Thyroid gland (tissue), 4 donors: ENCODE measurements at regions not wholly inside any gene's neighbourhood (a gene's known extent, or its start where the extent isn't known, plus 50 kb on each side); places are given as distances from the start of the nearest gene placed in this dataset.

Experiments
- DNase-seq, 2 donors: peaks; one replicate each; pipeline ENCODE4 v3.0.0-alpha.2; 2019
- H3K27ac ChIP-seq, 3 donors: fragments of 200-600 bp; sonication (generic); 1 replicate in 2 of 3; 2 replicates in 1 of 3; pipeline ENCODE4 v1.5.1; 2016 to 2019; ENCODE audit warnings: mild to moderate bottlenecking in 1 of 3, moderate library complexity in 1 of 3
- H3K27me3 ChIP-seq: fragments of 200-600 bp; sonication (generic); one replicate; pipeline ENCODE4 v1.5.1; 2019
- H3K36me3 ChIP-seq, 2 donors: fragments of 200-600 bp; sonication (generic); one replicate each; pipeline ENCODE4 v1.5.1; 2016 to 2019
- H3K4me1 ChIP-seq, 2 donors: fragments of 200-600 bp; sonication (generic); one replicate each; pipeline ENCODE4 v1.5.1; 2017 to 2019
- H3K4me3 ChIP-seq, 3 donors: fragments of 200-600 bp; sonication (generic); replicated peaks in 1 of 3; 1 replicate in 2 of 3; 2 replicates in 1 of 3; pipeline ENCODE4 v1.5.1; 2016; ENCODE audit warnings: mild to moderate bottlenecking in 1 of 3
- H3K9me3 ChIP-seq: fragments of 200-600 bp; sonication (generic); one replicate; pipeline ENCODE4 v1.5.1; 2017
- POLR2A ChIP-seq, 2 donors: fragments of 450-650 bp; IDR thresholded peaks; one replicate each; pipeline ENCODE4 v1.6.1; 2017; ENCODE audit warnings: antibody characterized with exemption in 2 of 2, mild to moderate bottlenecking in 2 of 2, moderate library complexity in 1 of 2
- WGBS, 2 donors: methylation state at CpG; one replicate each; pipeline ENCODE4 v1.1.5; 2017; 5-methylcytosine and 5-hydroxymethylcytosine counted together
- intact Hi-C: fragments of 100-400 bp; cut with DNase I; formaldehyde crosslinking; loops from one replicate; pipeline ENCODE4 v1.15.1; 2023
- TF ChIP-seq, protein P1 (sequence below), 6 experiments: fragments of 200-600 bp in 3 of 6; fragments of 450-650 bp in 3 of 6; sonication (generic) in 3 of 6; IDR thresholded peaks; one replicate each; pipeline ENCODE4 v1.5.1; 2016 to 2019; ENCODE audit warnings: antibody characterized with exemption in 6 of 6, mild to moderate bottlenecking in 2 of 6, inconsistent platforms in 1 of 6, moderate library complexity in 1 of 6

DNA sequence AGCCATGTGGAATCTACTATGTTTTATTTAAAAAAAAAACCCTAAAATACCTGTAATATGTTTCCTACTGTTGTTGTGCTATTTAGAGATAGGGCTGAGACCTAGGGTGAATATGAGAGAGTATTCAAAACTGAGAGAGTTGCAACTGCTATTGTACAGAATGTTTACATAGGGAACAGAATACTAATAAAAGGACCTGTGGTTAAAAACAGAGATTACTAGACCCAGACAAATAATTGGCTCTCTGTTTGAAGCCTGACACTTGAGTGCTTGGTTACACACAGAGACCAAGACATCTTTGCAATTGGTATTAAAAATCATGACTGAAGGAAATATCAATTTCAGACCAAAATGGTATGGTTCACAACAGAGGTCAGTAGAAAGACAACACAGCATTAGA lies 278.9 kb upstream of the GIMD1 start:
- intact Hi-C loops = no loop called here
- no peak for TF ChIP-seq POLR2A (IDR thresholded peaks at IDR 0.05)
- TF ChIP-seq, protein P1, sequence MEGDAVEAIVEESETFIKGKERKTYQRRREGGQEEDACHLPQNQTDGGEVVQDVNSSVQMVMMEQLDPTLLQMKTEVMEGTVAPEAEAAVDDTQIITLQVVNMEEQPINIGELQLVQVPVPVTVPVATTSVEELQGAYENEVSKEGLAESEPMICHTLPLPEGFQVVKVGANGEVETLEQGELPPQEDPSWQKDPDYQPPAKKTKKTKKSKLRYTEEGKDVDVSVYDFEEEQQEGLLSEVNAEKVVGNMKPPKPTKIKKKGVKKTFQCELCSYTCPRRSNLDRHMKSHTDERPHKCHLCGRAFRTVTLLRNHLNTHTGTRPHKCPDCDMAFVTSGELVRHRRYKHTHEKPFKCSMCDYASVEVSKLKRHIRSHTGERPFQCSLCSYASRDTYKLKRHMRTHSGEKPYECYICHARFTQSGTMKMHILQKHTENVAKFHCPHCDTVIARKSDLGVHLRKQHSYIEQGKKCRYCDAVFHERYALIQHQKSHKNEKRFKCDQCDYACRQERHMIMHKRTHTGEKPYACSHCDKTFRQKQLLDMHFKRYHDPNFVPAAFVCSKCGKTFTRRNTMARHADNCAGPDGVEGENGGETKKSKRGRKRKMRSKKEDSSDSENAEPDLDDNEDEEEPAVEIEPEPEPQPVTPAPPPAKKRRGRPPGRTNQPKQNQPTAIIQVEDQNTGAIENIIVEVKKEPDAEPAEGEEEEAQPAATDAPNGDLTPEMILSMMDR (IDR thresholded peaks at IDR 0.05) = no peak
- DNase-seq = no peak

DNA sequence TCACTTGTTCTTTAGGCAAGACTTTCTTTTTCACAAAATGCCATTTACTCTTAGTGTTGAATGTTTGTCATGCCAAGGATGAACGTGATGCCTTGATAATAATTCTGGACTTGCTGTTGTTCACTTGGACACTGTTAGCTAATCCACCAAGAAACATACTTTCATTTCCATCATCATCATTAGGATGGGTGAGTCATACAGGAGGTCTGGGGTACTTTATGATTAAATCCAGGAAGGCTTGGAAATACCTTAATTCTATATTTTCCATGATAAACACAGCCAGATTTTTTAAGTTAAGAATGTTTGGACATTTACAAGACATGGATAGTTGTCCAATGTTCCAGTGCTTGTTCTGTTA lies 260.7 kb upstream of the GIMD1 start:
- DNase-seq = no peak
- no peak overlapping the region for H3K27ac ChIP-seq
- WGBS, 2 donors = 67 to 78% methylated on average over 1 of the region's 1 CpG
- H3K4me1 ChIP-seq = no peaks in the 10 kb centered on the region
- H3K4me3 ChIP-seq = no peak overlapping the region
- H3K27me3 ChIP-seq = no peaks in the 10 kb centered on the region
- intact Hi-C loops = no loop called here
- no peaks in the 10 kb centered on the region for H3K9me3 ChIP-seq
- no peak for TF ChIP-seq POLR2A (IDR thresholded peaks at IDR 0.05)
- TF ChIP-seq, protein P1 (IDR thresholded peaks at IDR 0.05) = no peak
- no peaks in the 10 kb centered on the region for H3K36me3 ChIP-seq

More for the DNA sequence above, 278.9 kb upstream of the GIMD1 start:
- Histone ChIP-seq H3K4me1 (no peaks in the 10 kb centered on the region), H3K36me3 (no peaks in the 10 kb centered on the region), H3K4me3 (no peak overlapping the region), H3K27me3 (no peaks in the 10 kb centered on the region), H3K9me3 (no peaks in the 10 kb centered on the region), H3K27ac (no peak overlapping the region)

DNA sequence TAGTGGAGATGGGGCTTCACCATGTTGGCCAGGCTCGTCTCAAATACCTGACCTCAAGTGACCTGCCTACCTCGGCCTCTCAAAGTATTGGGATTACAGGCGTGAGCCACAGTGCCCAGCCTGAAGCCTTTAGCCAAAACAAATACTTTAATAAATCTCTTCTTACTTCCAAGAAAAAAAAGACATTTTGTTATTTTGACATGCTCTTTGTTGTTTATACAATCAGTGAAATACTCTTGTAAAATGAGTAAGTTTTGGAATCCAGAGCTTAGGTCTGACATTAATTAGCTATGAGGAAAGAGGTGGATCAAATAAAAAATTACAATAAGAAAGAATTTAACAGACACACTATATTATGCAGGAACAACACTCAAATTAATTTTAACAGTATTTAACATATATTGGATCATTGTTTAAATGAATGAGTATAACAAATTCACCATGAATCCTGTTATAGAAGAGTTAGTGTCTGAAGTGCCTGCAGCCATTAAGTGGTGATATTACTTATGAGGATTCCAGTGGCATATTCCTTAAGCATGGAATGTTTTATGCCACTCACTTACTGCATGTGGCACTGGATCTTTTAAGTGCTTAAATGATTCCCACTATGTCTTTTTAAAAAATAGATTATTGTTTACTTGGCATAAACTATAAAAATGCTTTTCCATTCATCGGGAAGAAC lies 260.1 kb upstream of the GIMD1 start:
- TF ChIP-seq, protein P1 (IDR thresholded peaks at IDR 0.05) = no peak
- TF ChIP-seq POLR2A (IDR thresholded peaks at IDR 0.05) = no peak
- intact Hi-C loops = no loop called here
- 64 to 70% methylated on average over 4 of the region's 4 CpGs for WGBS, 2 donors

DNA sequence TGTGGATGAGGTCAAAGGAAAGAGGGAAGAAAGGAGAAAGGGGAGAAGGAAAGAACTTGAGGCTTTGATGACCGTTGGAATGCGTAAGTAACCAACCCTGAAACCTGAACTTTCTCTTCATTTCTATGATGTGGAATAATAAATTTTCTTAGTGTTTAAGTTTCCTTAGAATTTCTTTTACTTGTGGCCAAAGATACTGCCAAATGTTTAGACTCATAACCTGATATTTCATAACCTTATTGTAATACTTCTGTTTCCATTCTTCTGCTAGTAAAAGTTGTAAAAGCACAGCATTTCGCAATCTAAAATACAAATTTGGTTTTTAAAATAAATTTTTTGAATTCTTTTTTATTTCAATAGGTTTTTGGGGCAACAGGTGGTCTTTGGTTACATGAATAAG lies 258.5 kb upstream of the GIMD1 start:
- no peak for DNase-seq
- H3K36me3 ChIP-seq = no peaks in the 10 kb centered on the region
- intact Hi-C loops = no loop called here
- WGBS, 2 donors = 87 to 89% methylated on average over 3 of the region's 3 CpGs
- no peak overlapping the region for H3K4me3 ChIP-seq
- H3K9me3 ChIP-seq = no peaks in the 10 kb centered on the region
- H3K4me1 ChIP-seq = no peaks in the 10 kb centered on the region
- TF ChIP-seq POLR2A (IDR thresholded peaks at IDR 0.05) = no peak
- TF ChIP-seq, protein P1 (IDR thresholded peaks at IDR 0.05) = no peak
- no peak overlapping the region for H3K27ac ChIP-seq
- no peaks in the 10 kb centered on the region for H3K27me3 ChIP-seq

More for the DNA sequence above, 260.1 kb upstream of the GIMD1 start:
- H3K27me3 ChIP-seq = no peaks in the 10 kb centered on the region
- no peak overlapping the region for H3K27ac ChIP-seq
- DNase-seq = no peak
- H3K36me3 ChIP-seq = no peaks in the 10 kb centered on the region
- no peaks in the 10 kb centered on the region for H3K4me1 ChIP-seq
- no peak overlapping the region for H3K4me3 ChIP-seq
- no peaks in the 10 kb centered on the region for H3K9me3 ChIP-seq

DNA sequence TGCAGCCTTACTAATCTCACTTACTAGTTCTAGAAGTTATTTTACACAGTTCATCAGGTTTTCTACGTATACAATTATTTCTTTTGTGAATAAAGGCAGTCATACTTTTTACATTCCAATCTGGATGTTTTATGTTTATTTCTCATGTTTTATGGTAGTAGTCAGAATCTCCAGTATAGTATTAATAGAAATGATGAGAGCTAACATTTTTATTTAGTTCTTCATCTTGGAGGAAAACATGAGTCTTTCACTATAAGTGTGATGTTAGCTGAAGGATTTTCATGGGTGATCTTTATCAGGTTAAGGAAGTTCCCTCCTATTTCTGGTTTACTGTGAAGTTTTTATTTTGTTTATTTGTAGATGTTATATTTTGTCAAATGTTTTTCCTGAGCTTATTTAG lies 256.1 kb upstream of the GIMD1 start:
- no peak overlapping the region for H3K4me3 ChIP-seq
- no peaks in the 10 kb centered on the region for H3K36me3 ChIP-seq
- H3K27me3 ChIP-seq = no peaks in the 10 kb centered on the region
- intact Hi-C loops = no loop called here
- H3K27ac ChIP-seq = no peak overlapping the region
- DNase-seq = no peak
- TF ChIP-seq, protein P1 (IDR thresholded peaks at IDR 0.05) = no peak
- no peak for TF ChIP-seq POLR2A (IDR thresholded peaks at IDR 0.05)
- no peaks in the 10 kb centered on the region for H3K9me3 ChIP-seq
- 73 to 79% methylated on average over 1 of the region's 1 CpG for WGBS, 2 donors
- no peaks in the 10 kb centered on the region for H3K4me1 ChIP-seq
